ENCODE measurements at regions not wholly inside any gene's neighbourhood (a gene's known extent, or its start where the extent isn't known, plus 50 kb on each side); places are given as distances from the start of the nearest gene placed in this dataset.

DNA sequence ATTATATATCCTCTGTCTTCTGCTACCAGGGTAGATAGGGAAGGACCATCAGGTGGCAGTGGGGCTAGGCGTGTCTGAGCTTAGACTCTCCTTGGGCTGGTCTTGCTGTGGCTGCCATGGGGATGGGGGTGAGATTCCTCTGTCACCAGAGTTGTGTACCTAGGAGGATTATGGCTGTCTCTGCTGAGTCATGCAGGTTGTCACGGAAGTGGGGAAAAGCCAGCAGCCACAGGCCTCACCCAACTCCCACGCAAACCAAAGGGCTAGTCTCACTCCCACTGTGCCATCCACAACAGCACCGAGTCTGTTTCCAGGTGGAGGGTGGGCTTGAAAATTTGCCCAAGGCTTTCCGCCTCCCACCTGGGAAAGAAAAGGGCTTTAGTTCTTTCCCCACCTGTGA, 476.1 kb downstream of the CYLC2 start:
- Histone ChIP-seq H2AFZ (ENCODE audit: low read length) (no peak overlapping the region), H4K20me1 (ENCODE audit: insufficient read depth, low read length) (no peaks in the 10 kb centered on the region), H3K79me2 (ENCODE audit: insufficient read depth, low read depth, low read length) (no peaks in the 10 kb centered on the region), H3K4me1 (ENCODE audit: insufficient read depth, low read length, poor library complexity, severe bottlenecking) (no peaks in the 10 kb centered on the region), H3K27ac (ENCODE audit: low read depth, low read length, poor library complexity, severe bottlenecking) (no peak overlapping the region), H3K9me3 (ENCODE audit: low read length) (no peaks in the 10 kb centered on the region), H3K36me3 (ENCODE audit: insufficient read depth, low read length) (no peaks in the 10 kb centered on the region), H3K4me2 (ENCODE audit: low read length) (no peak overlapping the region), H3K4me3 (ENCODE audit: low read depth, low read length, poor library complexity, severe bottlenecking) (no peak overlapping the region), H3K9me2 (ENCODE audit: insufficient read depth, low read length) (no peaks in the 10 kb centered on the region)
- CTCF ChIA-PET (ENCODE audit: unreplicated experiment): no interaction called here
- intact Hi-C loops (cut with micrococcal nuclease; ENCODE audit: unreplicated experiment): no loop called here
- TF ChIP-seq EZH2phosphoT487 (IDR thresholded peaks at IDR 0.05; ENCODE audit: borderline replicate concordance, low read depth, low read length): no peak
- TF ChIP-seq, protein P1, sequence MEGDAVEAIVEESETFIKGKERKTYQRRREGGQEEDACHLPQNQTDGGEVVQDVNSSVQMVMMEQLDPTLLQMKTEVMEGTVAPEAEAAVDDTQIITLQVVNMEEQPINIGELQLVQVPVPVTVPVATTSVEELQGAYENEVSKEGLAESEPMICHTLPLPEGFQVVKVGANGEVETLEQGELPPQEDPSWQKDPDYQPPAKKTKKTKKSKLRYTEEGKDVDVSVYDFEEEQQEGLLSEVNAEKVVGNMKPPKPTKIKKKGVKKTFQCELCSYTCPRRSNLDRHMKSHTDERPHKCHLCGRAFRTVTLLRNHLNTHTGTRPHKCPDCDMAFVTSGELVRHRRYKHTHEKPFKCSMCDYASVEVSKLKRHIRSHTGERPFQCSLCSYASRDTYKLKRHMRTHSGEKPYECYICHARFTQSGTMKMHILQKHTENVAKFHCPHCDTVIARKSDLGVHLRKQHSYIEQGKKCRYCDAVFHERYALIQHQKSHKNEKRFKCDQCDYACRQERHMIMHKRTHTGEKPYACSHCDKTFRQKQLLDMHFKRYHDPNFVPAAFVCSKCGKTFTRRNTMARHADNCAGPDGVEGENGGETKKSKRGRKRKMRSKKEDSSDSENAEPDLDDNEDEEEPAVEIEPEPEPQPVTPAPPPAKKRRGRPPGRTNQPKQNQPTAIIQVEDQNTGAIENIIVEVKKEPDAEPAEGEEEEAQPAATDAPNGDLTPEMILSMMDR (conservative IDR thresholded peaks at IDR 0.05; ENCODE audit: low read length): no peak
- no TSS peak for BruUV-seq (replicated peaks)
- POLR2A ChIA-PET: no interaction called here
- no peak for DNase-seq (ENCODE audit: low spot score)

DNA sequence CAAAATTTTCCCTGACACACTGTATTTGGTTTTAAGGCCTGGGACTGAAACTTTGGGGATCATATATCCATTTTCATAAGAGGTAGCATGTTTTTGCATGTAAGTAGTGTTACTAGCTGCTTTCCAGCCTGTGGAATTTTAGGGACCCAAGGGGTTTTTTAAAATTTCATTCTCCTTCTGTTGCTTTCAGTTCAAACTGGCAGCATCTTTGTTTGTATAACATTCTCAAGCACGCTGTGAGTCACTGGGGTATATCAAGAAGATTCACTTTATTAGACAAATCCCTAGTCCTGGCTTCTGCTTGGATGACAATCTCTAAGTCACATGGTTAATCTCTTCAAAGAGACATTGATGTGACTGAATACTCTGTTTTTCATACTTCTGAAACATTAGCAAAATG, 479.0 kb downstream of the CYLC2 start:
- BruUV-seq (replicated peaks): no TSS peak

DNA sequence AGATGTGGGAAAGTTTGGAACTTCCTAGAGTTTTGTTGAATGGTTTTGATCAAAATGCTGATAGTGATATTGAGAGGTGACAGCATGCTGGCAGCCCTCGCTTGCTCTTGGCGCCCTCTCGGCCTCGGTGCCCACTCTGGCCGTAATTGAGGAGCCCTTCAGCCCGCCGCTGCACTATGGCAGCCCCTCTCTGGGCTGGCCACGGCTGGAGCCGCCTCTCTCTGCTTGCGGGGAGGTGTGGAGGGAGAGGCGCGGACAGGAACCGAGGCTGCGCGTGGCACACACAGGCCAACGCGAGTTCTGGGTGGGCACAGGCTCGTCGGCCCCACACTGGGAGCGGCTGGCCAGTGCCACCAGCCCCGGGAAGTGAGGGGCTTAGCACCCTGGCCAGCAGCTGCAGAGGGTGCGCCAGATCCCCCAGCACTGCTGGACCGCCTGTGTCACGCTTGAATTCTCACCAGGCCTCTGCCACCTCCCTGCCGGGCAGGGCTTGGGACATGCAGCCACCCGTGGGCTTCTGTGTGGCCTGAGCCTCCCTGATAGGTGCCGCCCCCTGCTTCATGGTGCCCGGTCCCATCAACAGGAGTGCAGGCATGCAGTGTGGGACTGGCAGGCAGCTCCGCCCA, 488.5 kb downstream of the CYLC2 start:
- Histone ChIP-seq H3K36me3 (ENCODE audit: insufficient read depth, low read length) (no peaks in the 10 kb centered on the region), H2AFZ (ENCODE audit: low read length) (no peak overlapping the region), H3K9me2 (ENCODE audit: insufficient read depth, low read length) (no peaks in the 10 kb centered on the region), H3K4me2 (ENCODE audit: low read length) (no peak overlapping the region), H4K20me1 (ENCODE audit: insufficient read depth, low read length) (no peaks in the 10 kb centered on the region), H3K4me3 (ENCODE audit: low read depth, low read length, poor library complexity, severe bottlenecking) (no peak overlapping the region), H3K27ac (ENCODE audit: low read depth, low read length, poor library complexity, severe bottlenecking) (no peak overlapping the region), H3K79me2 (ENCODE audit: insufficient read depth, low read depth, low read length) (no peaks in the 10 kb centered on the region), H3K4me1 (ENCODE audit: insufficient read depth, low read length, poor library complexity, severe bottlenecking) (no peaks in the 10 kb centered on the region), H3K9me3 (ENCODE audit: low read length) (no peaks in the 10 kb centered on the region)
- intact Hi-C loops (cut with micrococcal nuclease; ENCODE audit: unreplicated experiment): no loop called here
- no TSS peak for BruUV-seq (replicated peaks)
- ChIA-PET CTCF (ENCODE audit: unreplicated experiment) (no interaction called here), POLR2A (no interaction called here)
- TF ChIP-seq EZH2phosphoT487 (IDR thresholded peaks at IDR 0.05; ENCODE audit: borderline replicate concordance, low read depth, low read length): no peak
- TF ChIP-seq, protein P1 (conservative IDR thresholded peaks at IDR 0.05; ENCODE audit: low read length): no peak
- no peak for DNase-seq (ENCODE audit: low spot score)

More for the DNA sequence above, 479.0 kb downstream of the CYLC2 start:
- ChIA-PET CTCF (ENCODE audit: unreplicated experiment) (no interaction called here), POLR2A (no interaction called here)
- no peaks in the 10 kb centered on the region for H3K36me3 ChIP-seq (ENCODE audit: insufficient read depth, low read length)
- no peak overlapping the region for H3K27ac ChIP-seq (ENCODE audit: low read depth, low read length, poor library complexity, severe bottlenecking)
- intact Hi-C loops (cut with micrococcal nuclease; ENCODE audit: unreplicated experiment): no loop called here
- TF ChIP-seq, protein P1 (conservative IDR thresholded peaks at IDR 0.05; ENCODE audit: low read length): no peak
- no peak for TF ChIP-seq EZH2phosphoT487 (IDR thresholded peaks at IDR 0.05; ENCODE audit: borderline replicate concordance, low read depth, low read length)
- H2AFZ ChIP-seq (ENCODE audit: low read length): no peak overlapping the region
- H3K9me3 ChIP-seq (ENCODE audit: low read length): no peaks in the 10 kb centered on the region
- no peaks in the 10 kb centered on the region for H3K9me2 ChIP-seq (ENCODE audit: insufficient read depth, low read length)
- no peaks in the 10 kb centered on the region for H4K20me1 ChIP-seq (ENCODE audit: insufficient read depth, low read length)
- DNase-seq (ENCODE audit: low spot score): no peak
- no peaks in the 10 kb centered on the region for H3K79me2 ChIP-seq (ENCODE audit: insufficient read depth, low read depth, low read length)
- H3K4me2 ChIP-seq (ENCODE audit: low read length): no peak overlapping the region
- no peaks in the 10 kb centered on the region for H3K4me1 ChIP-seq (ENCODE audit: insufficient read depth, low read length, poor library complexity, severe bottlenecking)
- H3K4me3 ChIP-seq (ENCODE audit: low read depth, low read length, poor library complexity, severe bottlenecking): no peak overlapping the region

Measured in OCI-LY7 (cell line).